ENCODE measurements at regions not wholly inside any gene's neighbourhood (a gene's known extent, or its start where the extent isn't known, plus 50 kb on each side); places are given as distances from the start of the nearest gene placed in this dataset.

GRCh38 chr21:18614303-18614702, 210.7 kb upstream of the TMPRSS15 start:
- 43% methylated on average over 3 of the region's 3 CpGs for WGBS (ENCODE audit: insufficient coverage, low coverage, missing lambda C conversion rate)
- Histone ChIP-seq H3K4me2 (ENCODE audit: insufficient read depth, low read length) (no peak overlapping the region), H3K4me1 (replicated peaks in 1 of 2; ENCODE audit: control insufficient read depth in 2 of 2, insufficient read depth in 2 of 2, low read length in 2 of 2) (no peaks in the 10 kb centered on the region), H3K4me3 (no peak overlapping the region), H2AFZ (ENCODE audit: low read depth, low read length) (no peak overlapping the region), H3K79me2 (ENCODE audit: control insufficient read depth, insufficient read depth, low read length) (no peaks in the 10 kb centered on the region), H3K27me3 (ENCODE audit: control insufficient read depth in 2 of 2, insufficient read depth in 2 of 2, low read length in 2 of 2) (no peaks in the 10 kb centered on the region), H3K27ac (ENCODE audit: extremely low read depth, low read depth, low read length) (no peak overlapping the region), H4K20me1 (replicated peaks; ENCODE audit: control insufficient read depth, insufficient read depth, low read length) (no peaks in the 10 kb centered on the region), H3K9ac (ENCODE audit: insufficient read depth in 1 of 2, low read depth in 2 of 2, low read length in 2 of 2) (no peak overlapping the region), H3K9me1 (ENCODE audit: control insufficient read depth, insufficient read depth, low read length) (no peaks in the 10 kb centered on the region), H3K9me3 (replicated peaks; ENCODE audit: control insufficient read depth, insufficient read depth, low read depth, low read length) (no peaks in the 10 kb centered on the region), H3K36me3 (ENCODE audit: control insufficient read depth, insufficient read depth, low read length) (no peaks in the 10 kb centered on the region)
- DNase-seq (ENCODE audit: extremely low read depth in 1 of 4, low spot score in 3 of 4): no peak
- ChIA-PET POLR2A (no interaction called here), CTCF (ENCODE audit: low intra/inter-chr PET ratio) (no interaction called here)
- in situ Hi-C loops (cut with MboI) (no loop called here), intact Hi-C loops (cut with micrococcal nuclease) (no loop called here)
- no TSS peak for BruUV-seq (replicated peaks)
- TF ChIP-seq ZC3H4 (CRISPR knock-in tag; IDR thresholded peaks at IDR 0.05; ENCODE audit: borderline replicate concordance) (no peak), MAFG (tag; conservative IDR thresholded peaks at IDR 0.05) (no peak)
- ATAC-seq: no peak
- no peak for FAIRE-seq

DNA sequence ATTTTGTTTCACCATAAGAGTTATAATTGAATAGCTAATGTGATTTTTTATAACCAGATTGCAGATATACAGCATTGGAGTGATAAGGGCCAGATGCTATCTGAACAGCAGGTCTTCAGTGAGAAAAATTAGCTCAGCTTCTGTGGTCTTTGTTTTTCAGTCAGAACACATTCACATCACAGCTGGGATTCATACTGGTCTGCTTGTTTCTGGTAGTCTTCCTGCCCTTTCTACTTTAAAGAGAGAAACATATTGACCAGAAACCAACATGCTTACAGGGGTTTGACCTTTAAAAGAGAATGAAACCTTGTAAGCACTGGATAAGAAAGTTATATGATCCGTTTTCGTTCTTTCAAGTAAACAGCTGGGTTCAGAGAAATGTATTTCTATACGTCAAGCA, 213.7 kb upstream of the TMPRSS15 start:
- Histone ChIP-seq H3K9me1 (ENCODE audit: control insufficient read depth, insufficient read depth, low read length) (no peaks in the 10 kb centered on the region), H3K4me1 (replicated peaks in 1 of 2; ENCODE audit: control insufficient read depth in 2 of 2, insufficient read depth in 2 of 2, low read length in 2 of 2) (no peaks in the 10 kb centered on the region), H3K79me2 (ENCODE audit: control insufficient read depth, insufficient read depth, low read length) (no peaks in the 10 kb centered on the region; the same call in 2 of the 3 replicates), H2AFZ (ENCODE audit: low read depth, low read length) (no peak overlapping the region), H3K27me3 (ENCODE audit: control insufficient read depth in 2 of 2, insufficient read depth in 2 of 2, low read length in 2 of 2) (no peaks in the 10 kb centered on the region), H4K20me1 (replicated peaks; ENCODE audit: control insufficient read depth, insufficient read depth, low read length) (no peaks in the 10 kb centered on the region), H3K9ac (ENCODE audit: insufficient read depth in 1 of 2, low read depth in 2 of 2, low read length in 2 of 2) (no peak overlapping the region), H3K27ac (ENCODE audit: extremely low read depth, low read depth, low read length) (no peak overlapping the region), H3K9me3 (replicated peaks; ENCODE audit: control insufficient read depth, insufficient read depth, low read depth, low read length) (no peaks in the 10 kb centered on the region), H3K36me3 (ENCODE audit: control insufficient read depth, insufficient read depth, low read length) (no peaks in the 10 kb centered on the region), H3K4me2 (ENCODE audit: insufficient read depth, low read length) (no peak overlapping the region), H3K4me3 (no peak overlapping the region)
- DNase-seq (ENCODE audit: extremely low read depth in 1 of 4, low spot score in 3 of 4) (no peak), FAIRE-seq (no peak), ATAC-seq (no peak)
- WGBS (ENCODE audit: insufficient coverage, low coverage, missing lambda C conversion rate): 19% methylated on average over 3 of the region's 3 CpGs
- no TSS peak for BruUV-seq (replicated peaks)
- in situ Hi-C loops (cut with MboI): no loop called here
- POLR2A ChIA-PET: no interaction called here
- intact Hi-C loops (cut with micrococcal nuclease): no loop called here
- CTCF ChIA-PET (ENCODE audit: low intra/inter-chr PET ratio): no interaction called here
- TF ChIP-seq ZNF561 (CRISPR knock-in tag; conservative IDR thresholded peaks at IDR 0.05): no peak
- TF ChIP-seq, protein P1, sequence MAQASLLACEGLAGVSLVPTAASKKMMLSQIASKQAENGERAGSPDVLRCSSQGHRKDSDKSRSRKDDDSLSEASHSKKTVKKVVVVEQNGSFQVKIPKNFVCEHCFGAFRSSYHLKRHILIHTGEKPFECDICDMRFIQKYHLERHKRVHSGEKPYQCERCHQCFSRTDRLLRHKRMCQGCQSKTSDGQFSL (CRISPR knock-in tag; IDR thresholded peaks at IDR 0.05): no peak
- TF ChIP-seq, protein P1 (tag; IDR thresholded peaks at IDR 0.05): no peak
- TF ChIP-seq, protein P2, sequence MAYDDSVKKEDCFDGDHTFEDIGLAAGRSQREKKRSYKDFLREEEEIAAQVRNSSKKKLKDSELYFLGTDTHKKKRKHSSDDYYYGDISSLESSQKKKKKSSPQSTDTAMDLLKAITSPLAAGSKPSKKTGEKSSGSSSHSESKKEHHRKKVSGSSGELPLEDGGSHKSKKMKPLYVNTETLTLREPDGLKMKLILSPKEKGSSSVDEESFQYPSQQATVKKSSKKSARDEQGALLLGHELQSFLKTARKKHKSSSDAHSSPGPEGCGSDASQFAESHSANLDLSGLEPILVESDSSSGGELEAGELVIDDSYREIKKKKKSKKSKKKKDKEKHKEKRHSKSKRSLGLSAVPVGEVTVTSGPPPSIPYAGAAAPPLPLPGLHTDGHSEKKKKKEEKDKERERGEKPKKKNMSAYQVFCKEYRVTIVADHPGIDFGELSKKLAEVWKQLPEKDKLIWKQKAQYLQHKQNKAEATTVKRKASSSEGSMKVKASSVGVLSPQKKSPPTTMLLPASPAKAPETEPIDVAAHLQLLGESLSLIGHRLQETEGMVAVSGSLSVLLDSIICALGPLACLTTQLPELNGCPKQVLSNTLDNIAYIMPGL (CRISPR knock-in tag; IDR thresholded peaks at IDR 0.05): no peak

Data from K562 (cell line).